DOHH2 (cell line): ENCODE measurements at regions not wholly inside any gene's neighbourhood (a gene's known extent, or its start where the extent isn't known, plus 50 kb on each side); places are given as distances from the start of the nearest gene placed in this dataset.

Experiments used
- CTCF ChIP-seq: fragments of 200-600 bp; sonication (generic); IDR thresholded peaks from one replicate; pipeline ENCODE4 v1.5.1; 2014; ENCODE audit warnings: antibody characterized with exemption, mild to moderate bottlenecking, low read depth, low read length; ENCODE audit not compliant: poor library complexity, severe bottlenecking
- EZH2phosphoT487 ChIP-seq: fragments of 200-600 bp; sonication (generic); IDR thresholded peaks from 2 replicates; pipeline ENCODE4 v1.6.1; 2017; ENCODE audit warnings: borderline replicate concordance, mild to moderate bottlenecking, antibody characterized with exemption, low read length, moderate library complexity, mixed read lengths

DNA sequence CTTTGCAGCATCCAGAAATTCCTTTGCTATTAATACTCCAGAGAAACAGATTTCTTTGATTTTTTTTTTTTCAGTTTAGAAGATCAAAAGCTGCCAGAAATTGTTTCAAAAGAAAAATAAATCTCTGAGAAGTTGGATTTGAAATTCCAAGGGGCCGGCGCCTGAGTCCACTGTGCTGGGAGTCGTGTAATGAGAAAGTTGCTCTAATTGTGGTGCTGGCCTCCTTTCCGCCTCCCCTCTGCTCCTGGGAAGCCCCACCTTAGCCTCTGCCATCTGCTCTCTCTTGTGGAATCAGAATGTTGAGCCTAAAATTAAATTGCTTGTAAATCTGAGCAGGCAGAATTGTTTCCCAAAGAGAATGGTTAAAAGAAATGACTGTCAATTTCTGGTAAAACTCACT lies 93.3 kb downstream of the EMX2 start:
- TF ChIP-seq CTCF (no peak), EZH2phosphoT487 (no peak)
